Colonic mucosa (tissue), 4 donors: ENCODE measurements at regions not wholly inside any gene's neighbourhood (a gene's known extent, or its start where the extent isn't known, plus 50 kb on each side); places are given as distances from the start of the nearest gene placed in this dataset.

Experiments used
- DNase-seq: peaks from one replicate; pipeline ENCODE4 v3.0.0-alpha.2; 2020
- H3K27ac ChIP-seq: fragments of 200-600 bp; one replicate; pipeline ENCODE4 v1.8.0; 2021
- H3K27me3 ChIP-seq: fragments of 200-600 bp; one replicate; pipeline ENCODE4 v1.8.0; 2021
- H3K36me3 ChIP-seq: fragments of 200-600 bp; one replicate; pipeline ENCODE4 v1.8.0; 2021
- H3K4me1 ChIP-seq: fragments of 200-600 bp; one replicate; pipeline ENCODE4 v1.8.0; 2021; ENCODE audit warnings: mild to moderate bottlenecking
- H3K4me3 ChIP-seq: fragments of 200-600 bp; one replicate; pipeline ENCODE4 v1.8.0; 2021
- H3K9ac ChIP-seq, 2 donors: one replicate each; pipeline ENCODE4 v1.7.0; 2013; ENCODE audit warnings: control low read depth in 2 of 2, low read depth in 2 of 2, low read length in 2 of 2
- H3K9me3 ChIP-seq: fragments of 200-600 bp; one replicate; pipeline ENCODE4 v1.8.0; 2021
- CTCF ChIP-seq: fragments of 200-600 bp; IDR thresholded peaks from one replicate; pipeline ENCODE4 v1.8.0; 2022; ENCODE audit warnings: antibody characterized with exemption, mild to moderate bottlenecking
- intact Hi-C: fragments of 100-400 bp; cut with DNase I; formaldehyde crosslinking; loops from one replicate; pipeline ENCODE4 v1.14.1; 2022
- donor health status: healthy.
- donor health status: DM: no; HTN: no; CAD: no.
- donor health status: DM: no; HTN: no; CAD: no.

GRCh38 chr4:112889619-112890527, 159.6 kb upstream of the ANK2 start:
- no peak for DNase-seq
- no peak for TF ChIP-seq CTCF
- no peak overlapping the region for H3K9ac ChIP-seq
- H3K27me3 ChIP-seq, result no peaks in the 10 kb centered on the region
- intact Hi-C loops, result no loop called here
- H3K36me3 ChIP-seq, result no peaks in the 10 kb centered on the region
- H3K4me1 ChIP-seq, result no peaks in the 10 kb centered on the region
- H3K4me3 ChIP-seq, result no peak overlapping the region
- H3K27ac ChIP-seq, result no peak overlapping the region
- no peaks in the 10 kb centered on the region for H3K9me3 ChIP-seq

- no peak for DNase-seq
- Histone ChIP-seq H3K27ac (no peak overlapping the region), H3K4me1 (no peaks in the 10 kb centered on the region), H3K27me3 (no peaks in the 10 kb centered on the region), H3K36me3 (no peaks in the 10 kb centered on the region), H3K4me3 (no peak overlapping the region), H3K9ac (no peak overlapping the region), H3K9me3 (no peaks in the 10 kb centered on the region)
- TF ChIP-seq CTCF, result no peak
- intact Hi-C loops, result no loop called here
Observed at GRCh38 chr4:112894480-112894879, 155.0 kb upstream of the ANK2 start.

GRCh38 chr4:112894951-112895350, 154.5 kb upstream of the ANK2 start:
- H3K27me3 ChIP-seq, result no peaks in the 10 kb centered on the region
- H3K9me3 ChIP-seq, result no peaks in the 10 kb centered on the region
- TF ChIP-seq CTCF, result no peak
- no peak overlapping the region for H3K9ac ChIP-seq
- intact Hi-C loops, result no loop called here
- no peaks in the 10 kb centered on the region for H3K4me1 ChIP-seq
- no peak overlapping the region for H3K27ac ChIP-seq
- H3K36me3 ChIP-seq, result no peaks in the 10 kb centered on the region
- DNase-seq, result no peak
- H3K4me3 ChIP-seq, result no peak overlapping the region

- no peak overlapping the region for H3K4me3 ChIP-seq
- no peaks in the 10 kb centered on the region for H3K9me3 ChIP-seq
- intact Hi-C loops, result no loop called here
- no peak overlapping the region for H3K27ac ChIP-seq
- no peaks in the 10 kb centered on the region for H3K36me3 ChIP-seq
- no peaks in the 10 kb centered on the region for H3K27me3 ChIP-seq
- H3K9ac ChIP-seq, result no peak overlapping the region
- TF ChIP-seq CTCF, result no peak
- no peak for DNase-seq
- H3K4me1 ChIP-seq, result no peaks in the 10 kb centered on the region
Observed at GRCh38 chr4:112895811-112896608, 153.4 kb upstream of the ANK2 start.

GRCh38 chr4:112896609-112897190, 152.8 kb upstream of the ANK2 start:
- H3K4me1 ChIP-seq, result no peaks in the 10 kb centered on the region
- no peak overlapping the region for H3K9ac ChIP-seq
- H3K4me3 ChIP-seq, result no peak overlapping the region
- H3K9me3 ChIP-seq, result no peaks in the 10 kb centered on the region
- H3K36me3 ChIP-seq, result no peaks in the 10 kb centered on the region
- intact Hi-C loops, result no loop called here
- no peak for DNase-seq
- no peaks in the 10 kb centered on the region for H3K27me3 ChIP-seq
- no peak overlapping the region for H3K27ac ChIP-seq
- no peak for TF ChIP-seq CTCF
